A549 (cell line): ENCODE measurements at regions not wholly inside any gene's neighbourhood (a gene's known extent, or its start where the extent isn't known, plus 50 kb on each side); places are given as distances from the start of the nearest gene placed in this dataset.

ENCODE experiments used
- ATAC-seq, 2 experiments: fragments of 200-7000 bp in 1 of 2; fragments of >200 bp in 1 of 2; cut with Nextera tagmentation in 1 of 2; cut with Tn5 transposase in 1 of 2; 3 replicates each; pipeline versions ENCODE4 v1.8.0 to v1.9.1; 2018 to 2020; ENCODE audit warnings: mild to moderate bottlenecking in 1 of 2, moderate library complexity in 1 of 2
- CTCF ChIA-PET: fragments of 300-600 bp; sonication (Branson Sonifier 250); formaldehyde crosslinking; extraction: SDS; loops from one replicate; lab custom pipeline; 2021; ENCODE audit warnings: antibody characterized with exemption, inconsistent platforms; lab: Yijun Ruan, JAX
- POLR2A ChIA-PET: fragments of 350-600 bp; formaldehyde crosslinking; extraction: SDS; loops from one replicate; lab custom pipeline; 2021; ENCODE audit warnings: antibody characterized with exemption, inconsistent platforms; lab: Yijun Ruan, JAX
- DNase-seq, 2 experiments: peaks; one replicate each; pipeline versions ENCODE4 v3.0.0 to v3.0.0-alpha.2; 2011 to 2016; ENCODE audit warnings: low read depth in 1 of 2, low spot score in 1 of 2
- FAIRE-seq: peaks from 2 replicates; lab custom pipeline; 2011; peaks lifted over from hg19 to GRCh38; lab: Jason Lieb, UNC
- H3K27ac ChIP-seq, 2 experiments: fragments of >200 bp; sonication (Bioruptor Twin); formaldehyde crosslinking; 3 replicates each; pipeline ENCODE4 v1.5.1; 2016 to 2017
- H3K4me1 ChIP-seq: fragments of >200 bp; sonication (Bioruptor Twin); formaldehyde crosslinking; 3 replicates; pipeline ENCODE4 v1.6.1; 2016
- H3K4me2 ChIP-seq: fragments of >200 bp; sonication (Bioruptor Twin); formaldehyde crosslinking; 3 replicates; pipeline ENCODE4 v1.6.1; 2016
- H3K4me3 ChIP-seq: fragments of >200 bp; sonication (Bioruptor Twin); formaldehyde crosslinking; 3 replicates; pipeline ENCODE4 v1.5.1; 2016
- H3K9me3 ChIP-seq: fragments of >200 bp; sonication (Bioruptor Twin); formaldehyde crosslinking; 3 replicates; pipeline ENCODE4 v1.6.1; 2016
- BHLHE40 ChIP-seq: IDR thresholded peaks from 2 replicates; pipeline ENCODE4 v1.6.1; 2012; ENCODE audit warnings: low read depth, low read length, inconsistent platforms
- CBX2 ChIP-seq: fragments of 200-600 bp; sonication (generic); IDR thresholded peaks from 2 replicates; pipeline ENCODE4 v1.6.1; 2016; ENCODE audit warnings: low read depth, mild to moderate bottlenecking, borderline replicate concordance
- CEBPB ChIP-seq, 2 experiments: fragments of >200 bp in 1 of 2; sonication (Bioruptor Twin) in 1 of 2; formaldehyde crosslinking in 1 of 2; IDR thresholded peaks; 2 replicates each; pipeline ENCODE4 v1.6.1; 2012 to 2016
- CHD2 ChIP-seq: fragments of 150-350 bp; IDR thresholded peaks from 2 replicates; pipeline ENCODE4 v1.6.1; 2014; ENCODE audit warnings: low read length; ENCODE audit not compliant: partially characterized antibody
- CHD4 ChIP-seq: fragments of 200-600 bp; sonication (generic); IDR thresholded peaks from 2 replicates; pipeline ENCODE4 v1.6.1; 2016; ENCODE audit warnings: antibody characterized with exemption, mild to moderate bottlenecking, borderline replicate concordance
- EHMT2 ChIP-seq: fragments of 200-600 bp; sonication (generic); IDR thresholded peaks from 2 replicates; pipeline ENCODE4 v1.6.1; 2016; ENCODE audit warnings: antibody characterized with exemption, low read depth, mild to moderate bottlenecking, moderate library complexity
- EP300 ChIP-seq, 2 experiments: fragments of >200 bp; sonication (Bioruptor Twin); formaldehyde crosslinking; IDR thresholded peaks; 2 replicates in 1 of 2; 3 replicates in 1 of 2; pipeline ENCODE4 v1.6.1; 2016 to 2017
- FOXS1 ChIP-seq: fragments of 250-450 bp; sonication (Bioruptor Pico); IDR thresholded peaks from 2 replicates; pipeline ENCODE4 v1.5.0; 2020; ENCODE audit warnings: mild to moderate bottlenecking, moderate library complexity
- HMGXB4 ChIP-seq: fragments of 250-450 bp; sonication (Bioruptor Pico); IDR thresholded peaks from 2 replicates; pipeline ENCODE4 v1.5.0; 2021; ENCODE audit warnings: mild to moderate bottlenecking, moderate library complexity, borderline replicate concordance
- HOXA7 ChIP-seq: fragments of 250-450 bp; sonication (Bioruptor Pico); IDR thresholded peaks from 2 replicates; pipeline ENCODE4 v1.5.0; 2020; ENCODE audit warnings: mild to moderate bottlenecking, moderate library complexity
- HOXB13 ChIP-seq: fragments of 250-450 bp; sonication (Bioruptor Pico); IDR thresholded peaks from 2 replicates; pipeline ENCODE4 v1.5.0; 2020; ENCODE audit warnings: low read depth, mild to moderate bottlenecking, moderate library complexity
- JUNB ChIP-seq: fragments of >200 bp; sonication (Bioruptor Twin); formaldehyde crosslinking; IDR thresholded peaks from 2 replicates; pipeline ENCODE4 v1.6.1; 2016
- KDM1A ChIP-seq: fragments of 200-600 bp; sonication (generic); IDR thresholded peaks from 2 replicates; pipeline ENCODE4 v1.6.1; 2016; ENCODE audit warnings: low read depth, mild to moderate bottlenecking
- MAX ChIP-seq: IDR thresholded peaks from 2 replicates; pipeline ENCODE4 v1.6.1; 2012
- MYC ChIP-seq: IDR thresholded peaks from 2 replicates; pipeline ENCODE4 v1.6.1; 2012; ENCODE audit warnings: mild to moderate bottlenecking, inconsistent platforms, low read length, improper control_type of control experiment, borderline replicate concordance
- NFE2L2 ChIP-seq: fragments of 150-350 bp; conservative IDR thresholded peaks from 2 replicates; pipeline ENCODE4 v1.6.1; 2014; ENCODE audit warnings: low read length
- PBX3 ChIP-seq: IDR thresholded peaks from 2 replicates; pipeline ENCODE4 v1.6.1; 2012
- POLR2AphosphoS2 ChIP-seq: conservative IDR thresholded peaks from 2 replicates; pipeline ENCODE4 v1.6.1; 2012; ENCODE audit warnings: low read length, improper control_type of control experiment, inconsistent platforms
- RARB ChIP-seq: fragments of 250-450 bp; sonication (Bioruptor Pico); IDR thresholded peaks from 2 replicates; pipeline ENCODE4 v1.8.0; 2021; ENCODE audit warnings: mild to moderate bottlenecking, moderate library complexity
- RCOR1 ChIP-seq: fragments of 150-350 bp; IDR thresholded peaks from 2 replicates; pipeline ENCODE4 v1.6.1; 2014; ENCODE audit warnings: antibody characterized with exemption, low read length, low read depth
- RFX5 ChIP-seq: fragments of 450-650 bp; IDR thresholded peaks from 2 replicates; pipeline ENCODE4 v1.7.1; 2014; ENCODE audit warnings: antibody characterized with exemption, mild to moderate bottlenecking, moderate library complexity
- RNF2 ChIP-seq: fragments of 200-600 bp; sonication (generic); IDR thresholded peaks from 2 replicates; pipeline ENCODE4 v1.6.1; 2016; ENCODE audit warnings: low read depth, mild to moderate bottlenecking, antibody characterized with exemption, moderate library complexity, borderline replicate concordance
- SMC3 ChIP-seq: fragments of >200 bp; sonication (Bioruptor Twin); formaldehyde crosslinking; IDR thresholded peaks from 3 replicates; pipeline ENCODE4 v1.6.1; 2018; ENCODE audit warnings: inconsistent platforms
- TP53 ChIP-seq: fragments of 250-450 bp; sonication (Bioruptor Pico); IDR thresholded peaks from 2 replicates; pipeline ENCODE4 v1.5.0; 2021; ENCODE audit warnings: mild to moderate bottlenecking, moderate library complexity
- ZNF302 ChIP-seq: fragments of 250-450 bp; sonication (Bioruptor Pico); IDR thresholded peaks from 2 replicates; pipeline ENCODE4 v1.9.0; 2021; ENCODE audit warnings: inconsistent platforms, mild to moderate bottlenecking, moderate library complexity
- WGBS: methylation state at CpG from one replicate; pipeline ENCODE4 v1.1.6; 2017; ENCODE audit errors: missing lambda C conversion rate; 5-methylcytosine and 5-hydroxymethylcytosine counted together
- TF ChIP-seq, protein P1 (sequence below): fragments of >200 bp; sonication (Bioruptor Twin); formaldehyde crosslinking; IDR thresholded peaks from 3 replicates; pipeline ENCODE4 v1.5.1; 2016
- TF ChIP-seq, protein P2 (sequence below): fragments of 450-650 bp; IDR thresholded peaks from 2 replicates; pipeline ENCODE4 v1.6.1; 2014; ENCODE audit warnings: antibody characterized with exemption

- ChIA-PET CTCF (no interaction called here), POLR2A (no interaction called here)
- DNase-seq (no peak), FAIRE-seq (no peak), ATAC-seq (no peak)
- Histone ChIP-seq H3K4me1 (no peaks in the 10 kb centered on the region), H3K4me2 (no peak overlapping the region), H3K9me3 (no peaks in the 10 kb centered on the region), H3K4me3 (no peak overlapping the region), H3K27ac (no peak overlapping the region)
- TF ChIP-seq KDM1A (no peak), SMC3 (no peak), RCOR1 (no peak), POLR2AphosphoS2 (no peak), HOXA7 (CRISPR knock-in tag) (no peak), MYC (no peak), RFX5 (no peak), PBX3 (no peak), CEBPB (IDR thresholded peaks at IDR 0.05) (no peak), RARB (CRISPR knock-in tag) (no peak), HOXB13 (CRISPR knock-in tag) (no peak), ZNF302 (CRISPR knock-in tag) (no peak), FOXS1 (CRISPR knock-in tag) (no peak), JUNB (no peak)
- WGBS = 89% methylated on average over 1 of the region's 1 CpG
Measured at GRCh38 chr12:90896821-90897220, 58.2 kb downstream of the CCER1 start.

DNA sequence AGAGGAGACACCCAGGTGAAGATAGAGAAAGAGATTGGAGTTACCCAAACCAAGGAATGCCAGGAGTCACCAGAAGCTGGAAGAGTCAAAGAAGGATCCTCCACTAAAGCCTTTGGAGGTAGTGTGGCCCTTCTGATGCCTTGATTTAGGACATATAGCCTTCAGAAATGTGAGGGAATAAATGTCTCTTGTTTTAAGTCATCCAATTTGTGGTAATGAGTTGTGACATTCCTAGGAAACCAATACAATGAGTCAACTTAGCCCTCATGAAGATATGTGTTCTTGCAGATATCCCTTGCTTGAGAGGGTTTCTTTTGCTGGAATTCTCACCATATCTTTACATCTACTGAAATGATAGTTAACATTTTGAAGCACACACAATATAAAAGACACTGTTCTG, 58.8 kb downstream of the CCER1 start:
- TF ChIP-seq NFE2L2 (no peak), RNF2 (no peak), HMGXB4 (CRISPR knock-in tag) (no peak), RCOR1 (no peak), KDM1A (no peak), CHD4 (no peak), CBX2 (no peak), BHLHE40 (no peak), EP300 (IDR thresholded peaks at IDR 0.05) (no peak), FOXS1 (CRISPR knock-in tag) (no peak), MAX (no peak), EHMT2 (no peak), ZNF302 (CRISPR knock-in tag) (no peak), JUNB (no peak)
- CTCF ChIA-PET = interaction anchor here (1.0 kb wide), 1 partner anchor 33 kb away, joined by 3 read pairs; no protein-coding TSS in a partner anchor
- POLR2A ChIA-PET = no interaction called here
- Histone ChIP-seq H3K9me3 (no peaks in the 10 kb centered on the region), H3K4me1 (no peaks in the 10 kb centered on the region), H3K27ac (no peak overlapping the region), H3K4me3 (no peak overlapping the region), H3K4me2 (no peak overlapping the region)
- DNase-seq (no peak), ATAC-seq (no peak), FAIRE-seq (no peak)

DNA sequence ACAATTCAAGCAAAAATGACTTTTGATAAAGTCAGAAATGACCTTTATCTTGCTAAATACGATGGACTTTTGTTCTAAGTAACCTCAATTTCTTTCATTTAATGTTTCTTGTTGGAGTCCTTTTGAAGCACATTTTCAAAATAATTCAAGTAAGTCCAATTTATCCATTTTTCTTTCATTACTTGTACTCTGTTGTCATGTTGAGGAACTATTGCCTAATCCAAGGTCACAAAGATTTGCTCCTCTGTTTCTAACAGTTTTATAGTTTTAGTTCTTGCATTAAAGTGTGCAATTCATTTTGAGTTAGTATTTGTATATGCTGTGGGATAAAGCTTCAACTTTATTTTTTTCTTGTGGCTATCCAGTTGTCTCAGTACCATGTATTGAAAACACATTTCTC, 66.7 kb downstream of the CCER1 start:
- POLR2A ChIA-PET = no interaction called here
- H3K4me2 ChIP-seq = no peak overlapping the region
- FAIRE-seq = no peak
- TF ChIP-seq CHD2 (no peak), POLR2AphosphoS2 (no peak), TP53 (CRISPR knock-in tag) (no peak), RFX5 (no peak)
- TF ChIP-seq, protein P1, sequence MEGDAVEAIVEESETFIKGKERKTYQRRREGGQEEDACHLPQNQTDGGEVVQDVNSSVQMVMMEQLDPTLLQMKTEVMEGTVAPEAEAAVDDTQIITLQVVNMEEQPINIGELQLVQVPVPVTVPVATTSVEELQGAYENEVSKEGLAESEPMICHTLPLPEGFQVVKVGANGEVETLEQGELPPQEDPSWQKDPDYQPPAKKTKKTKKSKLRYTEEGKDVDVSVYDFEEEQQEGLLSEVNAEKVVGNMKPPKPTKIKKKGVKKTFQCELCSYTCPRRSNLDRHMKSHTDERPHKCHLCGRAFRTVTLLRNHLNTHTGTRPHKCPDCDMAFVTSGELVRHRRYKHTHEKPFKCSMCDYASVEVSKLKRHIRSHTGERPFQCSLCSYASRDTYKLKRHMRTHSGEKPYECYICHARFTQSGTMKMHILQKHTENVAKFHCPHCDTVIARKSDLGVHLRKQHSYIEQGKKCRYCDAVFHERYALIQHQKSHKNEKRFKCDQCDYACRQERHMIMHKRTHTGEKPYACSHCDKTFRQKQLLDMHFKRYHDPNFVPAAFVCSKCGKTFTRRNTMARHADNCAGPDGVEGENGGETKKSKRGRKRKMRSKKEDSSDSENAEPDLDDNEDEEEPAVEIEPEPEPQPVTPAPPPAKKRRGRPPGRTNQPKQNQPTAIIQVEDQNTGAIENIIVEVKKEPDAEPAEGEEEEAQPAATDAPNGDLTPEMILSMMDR = no peak
- TF ChIP-seq, protein P2, sequence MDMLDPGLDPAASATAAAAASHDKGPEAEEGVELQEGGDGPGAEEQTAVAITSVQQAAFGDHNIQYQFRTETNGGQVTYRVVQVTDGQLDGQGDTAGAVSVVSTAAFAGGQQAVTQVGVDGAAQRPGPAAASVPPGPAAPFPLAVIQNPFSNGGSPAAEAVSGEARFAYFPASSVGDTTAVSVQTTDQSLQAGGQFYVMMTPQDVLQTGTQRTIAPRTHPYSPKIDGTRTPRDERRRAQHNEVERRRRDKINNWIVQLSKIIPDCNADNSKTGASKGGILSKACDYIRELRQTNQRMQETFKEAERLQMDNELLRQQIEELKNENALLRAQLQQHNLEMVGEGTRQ = no peak

More for the DNA sequence above, 66.7 kb downstream of the CCER1 start:
- no peak overlapping the region for H3K4me3 ChIP-seq
- DNase-seq (no peak), ATAC-seq (no peak)
- CTCF ChIA-PET = no interaction called here
- H3K4me1 ChIP-seq = no peaks in the 10 kb centered on the region
- WGBS = 4% methylated on average over 1 of the region's 1 CpG
- H3K9me3 ChIP-seq = no peaks in the 10 kb centered on the region; the same call in 2 of the 3 replicates
- no peak overlapping the region for H3K27ac ChIP-seq
